Stimulated activated CD4-positive, alpha-beta T cell treated with anti-CD3 and anti-CD28 coated beads, Interleukin-2, amount 100 ng/mL, for 4 hours (primary cell): ENCODE measurements at regions not wholly inside any gene's neighbourhood (a gene's known extent, or its start where the extent isn't known, plus 50 kb on each side); places are given as distances from the start of the nearest gene placed in this dataset.
A peak's percentile ranks its signal among the peaks of the same experiment; 100 is the strongest.
"Not testable (repeated sequence)": the region's sequence is repeated elsewhere in the genome, so short reads cannot be mapped to it uniquely, and the experiment has no call there.

ENCODE experiments used
- DNase-seq: peaks from one replicate; pipeline ENCODE4 v3.0.0-alpha.2; 2020; ENCODE audit warnings: low read depth

DNA sequence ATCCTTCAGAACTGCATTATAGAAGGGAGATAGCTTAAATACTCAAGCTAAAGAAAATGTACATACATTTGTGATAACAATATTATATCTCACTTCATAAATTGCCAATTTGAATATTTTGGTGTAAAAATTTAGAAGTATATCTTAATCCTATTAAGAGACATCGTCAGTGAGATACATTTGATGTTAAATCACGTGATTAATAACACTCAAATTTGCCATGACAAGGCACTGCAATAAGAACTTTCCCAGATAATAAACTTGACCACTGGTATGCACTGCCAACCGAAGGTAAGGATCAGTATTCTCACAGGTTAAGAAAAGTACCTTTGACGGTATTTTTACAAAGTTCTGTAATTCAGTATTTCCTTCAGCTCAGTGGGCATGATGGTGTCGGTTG lies 764.7 kb upstream of the FRG1 start:
- no peak for DNase-seq

- DNase-seq = no peak
Measured at GRCh38 chr4:189177130-189177529, 763.5 kb upstream of the FRG1 start.

DNA sequence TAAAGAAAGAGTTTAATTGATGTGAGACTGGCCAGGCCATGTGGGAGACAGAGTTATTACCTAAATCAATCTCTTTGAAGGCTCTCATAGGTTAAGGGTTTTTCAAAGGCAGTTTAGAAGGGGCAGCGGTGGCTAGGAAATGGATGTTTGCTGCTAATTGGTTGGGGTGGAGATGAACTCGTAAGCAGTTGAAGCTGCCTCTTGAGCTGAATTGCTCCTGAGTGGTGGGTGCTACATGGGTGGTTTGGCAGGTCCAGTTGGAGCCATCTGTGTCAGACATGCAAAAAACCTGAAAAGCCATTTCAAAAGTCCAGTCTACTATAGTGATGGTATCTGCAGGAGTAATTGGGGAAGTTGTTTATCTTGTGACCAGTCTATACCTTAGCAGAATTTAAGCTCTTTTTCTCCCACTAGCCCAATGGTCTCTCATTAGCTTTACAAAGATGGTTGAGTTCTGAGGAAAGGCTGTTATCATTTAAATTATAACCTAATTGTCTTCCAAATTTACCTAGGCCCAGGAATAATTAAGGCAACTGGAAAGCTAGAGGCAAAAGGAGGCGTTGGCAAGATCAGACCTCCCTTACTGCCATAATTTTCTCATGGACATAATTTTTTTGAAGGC lies 762.4 kb upstream of the FRG1 start:
- no peak for DNase-seq

DNA sequence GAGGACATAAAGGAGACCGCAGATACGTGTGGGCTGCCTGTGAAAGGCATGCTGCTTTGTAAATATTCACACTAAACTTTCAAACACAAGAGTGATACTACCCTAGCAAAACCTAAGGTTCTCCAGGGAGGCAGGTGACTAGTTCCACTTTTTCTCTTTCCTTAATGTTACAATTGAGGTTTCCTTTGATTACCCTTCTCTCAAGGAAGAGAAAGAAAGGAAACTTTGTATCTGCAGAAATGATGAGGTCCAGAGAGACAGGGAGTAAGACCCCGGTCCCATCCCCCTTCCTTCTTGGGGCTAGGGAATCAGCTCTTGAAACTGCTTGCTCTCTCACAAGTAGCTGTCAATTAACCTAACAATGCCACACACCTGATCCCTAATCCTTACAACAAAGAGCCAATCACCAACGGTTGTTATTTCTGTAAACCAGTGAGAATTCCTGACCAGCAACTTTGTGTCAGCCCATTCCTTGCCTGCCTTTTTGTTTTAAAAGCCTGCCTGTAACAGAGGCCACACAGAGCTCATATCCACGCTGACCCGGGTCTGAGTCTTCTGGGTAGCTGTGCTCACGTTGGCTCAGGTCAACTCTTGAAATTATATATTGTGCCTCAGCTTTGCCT lies 754.8 kb upstream of the FRG1 start:
- no peak for DNase-seq

GRCh38 chr4:189187531-189188052 lies 753.1 kb upstream of the FRG1 start:
- DNase-seq = no peak

GRCh38 chr4:189198624-189199023 lies 742.0 kb upstream of the FRG1 start:
- DNase-seq = no peak

GRCh38 chr4:189200353-189200752 lies 740.3 kb upstream of the FRG1 start:
- DNase-seq = no peak

- peak; percentile 2 for DNase-seq
Measured at GRCh38 chr4:189202182-189202868, 738.3 kb upstream of the FRG1 start.

DNA sequence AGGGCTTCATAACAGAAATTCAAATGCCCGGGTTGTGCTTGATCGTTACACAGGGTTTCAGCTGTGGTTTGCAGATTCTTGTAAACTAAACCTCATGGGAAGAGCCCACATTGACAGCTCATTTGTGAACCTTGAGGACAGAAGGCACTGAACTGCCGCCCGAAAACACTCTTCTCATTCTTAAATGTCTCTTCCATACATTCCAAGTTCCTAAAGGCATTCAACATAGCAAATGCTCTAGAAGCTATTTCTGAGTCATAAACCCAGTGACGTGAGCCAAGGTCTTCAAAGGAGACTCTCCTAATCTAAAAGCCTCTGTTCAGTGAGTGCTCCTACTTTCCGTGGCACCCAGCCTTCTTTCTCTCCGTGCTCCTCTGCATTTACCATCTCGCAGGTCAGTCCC lies 737.8 kb upstream of the FRG1 start:
- no peak for DNase-seq

DNA sequence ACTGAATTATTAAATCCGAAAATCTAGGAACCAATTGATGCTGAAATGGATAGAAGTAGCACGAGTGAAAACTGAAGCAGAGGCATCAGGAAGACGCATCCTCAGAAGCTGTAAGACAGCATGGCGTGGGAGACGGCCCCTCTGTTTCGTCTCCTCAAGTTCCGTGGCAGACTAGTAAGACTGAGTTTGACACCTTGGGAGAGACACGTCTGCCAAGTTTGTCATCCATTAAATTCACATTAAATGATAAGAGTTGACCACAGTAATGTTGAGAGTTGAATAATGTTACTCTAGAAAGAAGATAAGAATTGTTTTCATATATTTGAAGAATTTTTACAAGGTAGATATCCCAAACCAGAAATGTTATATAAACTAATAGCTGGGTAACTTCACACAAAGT lies 736.1 kb upstream of the FRG1 start:
- no peak for DNase-seq

- DNase-seq = no peak
Measured at GRCh38 chr4:189206953-189207352, 733.7 kb upstream of the FRG1 start.

GRCh38 chr4:189207872-189208271 lies 732.8 kb upstream of the FRG1 start:
- DNase-seq = no peak

GRCh38 chr4:189215574-189215973 lies 725.1 kb upstream of the FRG1 start:
- DNase-seq = no peak

DNA sequence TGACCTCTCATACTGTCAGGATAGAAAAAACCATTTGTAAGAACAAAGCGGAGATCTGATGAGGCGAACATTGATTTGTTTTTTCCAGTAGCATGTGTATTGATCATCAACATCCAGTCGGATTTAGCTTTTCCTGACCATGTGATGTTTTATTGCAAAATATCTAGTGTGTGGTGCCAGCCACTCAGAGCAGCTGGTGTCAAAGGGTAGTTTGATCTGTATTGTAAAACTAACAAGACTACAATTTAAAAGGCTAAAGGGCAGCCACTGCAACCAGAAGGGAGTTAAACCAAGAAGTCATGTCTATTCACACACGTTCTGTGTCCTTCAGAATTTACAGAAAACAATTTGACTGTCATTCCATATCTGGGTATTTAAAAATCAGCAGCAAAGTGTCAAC lies 719.0 kb upstream of the FRG1 start:
- DNase-seq = no peak

GRCh38 chr4:189228726-189229125 lies 711.9 kb upstream of the FRG1 start:
- DNase-seq = no peak

DNA sequence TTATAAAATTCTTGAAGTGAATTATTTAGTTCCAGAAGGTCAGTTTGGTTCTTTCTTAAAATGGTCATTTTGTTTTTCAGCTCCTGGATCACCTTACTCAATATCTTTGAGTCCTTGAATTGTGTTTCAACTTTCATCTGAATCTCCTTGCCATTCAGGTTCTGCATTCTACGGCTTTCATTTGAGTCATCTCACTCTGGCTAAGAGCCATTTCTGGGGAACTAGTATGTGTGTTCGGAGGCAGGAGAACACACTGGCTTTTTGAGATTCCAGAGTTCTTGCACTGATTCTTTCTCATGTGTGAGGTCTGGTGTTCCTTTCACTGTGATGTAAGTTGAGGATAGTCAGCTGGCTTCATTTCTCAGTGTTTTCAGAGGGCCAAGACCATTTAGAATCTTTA lies 708.4 kb upstream of the FRG1 start:
- DNase-seq = no peak

DNA sequence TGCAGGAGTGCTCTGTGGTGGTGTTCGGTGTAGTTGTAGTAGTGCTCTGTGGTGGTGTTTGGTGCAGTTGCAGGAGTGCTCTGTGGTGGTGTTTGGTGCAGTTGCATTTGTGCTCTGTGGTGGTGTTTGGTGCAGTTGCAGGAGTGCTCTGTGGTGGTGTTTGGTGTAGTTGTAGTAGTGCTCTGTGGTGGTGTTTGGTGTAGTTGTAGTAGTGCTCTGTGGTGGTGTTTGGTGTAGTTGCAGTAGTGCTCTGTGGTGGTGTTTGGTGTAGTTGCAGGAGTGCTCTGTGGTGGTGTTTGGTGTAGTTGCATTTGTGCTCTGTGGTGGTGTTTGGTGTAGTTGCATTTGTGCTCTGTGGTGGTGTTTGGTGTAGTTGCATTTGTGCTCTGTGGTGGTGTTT lies 706.9 kb upstream of the FRG1 start:
- not testable (repeated sequence) for DNase-seq

GRCh38 chr4:189234948-189235347 lies 705.7 kb upstream of the FRG1 start:
- not testable (repeated sequence) for DNase-seq

DNA sequence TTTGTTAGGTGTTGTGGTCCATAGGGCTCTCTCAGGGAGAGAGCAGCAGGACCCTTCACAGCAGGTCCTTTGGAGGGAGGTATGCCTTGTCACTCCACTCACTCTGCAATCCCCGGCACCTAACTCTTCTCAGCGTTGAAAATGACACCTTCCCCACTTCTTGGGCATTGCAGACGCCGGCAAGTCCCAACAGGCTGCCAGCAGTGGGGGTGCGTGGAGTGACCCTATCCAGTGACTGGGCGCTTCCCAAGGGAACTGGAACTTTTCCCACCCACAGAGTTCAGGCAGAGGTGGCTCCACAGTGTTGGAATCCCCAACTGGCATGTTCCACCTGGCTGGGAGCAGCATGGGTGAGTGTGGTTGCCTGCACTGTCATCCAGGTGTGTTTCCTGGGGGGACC lies 705.1 kb upstream of the FRG1 start:
- no peak for DNase-seq

DNA sequence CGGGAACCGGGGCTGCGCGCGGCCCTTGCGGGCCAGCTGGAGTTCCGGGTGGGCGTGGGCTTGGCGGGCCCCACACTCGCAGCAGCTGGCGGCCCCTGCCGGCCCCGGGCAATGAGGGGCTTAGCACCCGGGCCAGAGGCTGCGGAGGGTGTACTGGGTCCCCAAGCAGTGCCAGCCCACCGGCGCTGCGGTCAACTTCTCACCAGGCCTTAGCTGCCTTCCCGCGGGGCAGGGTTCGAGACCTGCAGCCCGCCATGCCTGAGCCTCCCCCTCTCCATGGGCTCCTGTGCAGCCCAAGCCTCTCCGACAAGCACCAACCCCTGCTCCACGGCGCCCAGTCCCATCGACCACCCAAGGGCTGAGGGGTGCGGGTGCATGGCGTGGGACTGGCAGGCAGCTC lies 704.4 kb upstream of the FRG1 start:
- not testable (repeated sequence) for DNase-seq

DNA sequence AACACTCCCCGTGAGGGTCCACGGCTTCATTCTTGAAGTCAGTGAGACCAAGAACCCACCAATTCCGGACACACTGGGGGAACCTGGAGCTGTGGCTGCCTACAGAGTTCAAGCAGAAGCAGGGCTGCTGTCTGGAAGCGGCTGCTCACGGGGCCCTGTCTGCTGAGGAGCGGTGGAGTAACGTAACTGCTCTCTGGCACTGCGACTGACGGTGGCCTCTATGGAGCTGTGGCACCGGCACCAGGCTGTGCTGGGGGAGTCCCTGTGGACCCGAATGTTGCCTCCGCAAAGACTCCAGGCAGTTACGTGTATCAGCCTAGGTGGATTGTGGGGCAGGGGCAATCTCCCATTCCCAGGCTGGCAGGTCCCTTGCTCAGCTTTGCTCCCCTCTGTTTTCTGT lies 703.3 kb upstream of the FRG1 start:
- no peak for DNase-seq

- DNase-seq = no peak
Measured at GRCh38 chr4:189255636-189256035, 685.0 kb upstream of the FRG1 start.

DNA sequence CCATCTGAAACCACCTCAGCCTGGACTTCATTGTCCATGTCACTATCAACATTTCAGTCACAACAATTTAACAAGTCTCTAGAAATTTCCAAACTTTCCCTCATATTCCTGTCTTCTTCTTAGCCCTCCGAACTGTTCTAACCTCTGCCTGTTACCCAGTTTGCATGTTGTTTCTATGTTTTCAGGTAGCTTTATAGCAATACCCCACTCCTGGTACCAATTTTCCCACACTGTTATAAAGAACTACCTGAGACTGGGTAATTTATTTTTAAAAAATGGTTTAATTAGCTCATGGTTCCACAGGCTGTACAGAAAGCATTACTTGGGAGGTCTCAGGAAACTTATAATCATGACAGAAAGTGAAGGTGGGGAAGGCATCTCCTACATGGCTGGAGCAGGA lies 679.2 kb upstream of the FRG1 start:
- DNase-seq = no peak
